ENCODE measurements at regions not wholly inside any gene's neighbourhood (a gene's known extent, or its start where the extent isn't known, plus 50 kb on each side); places are given as distances from the start of the nearest gene placed in this dataset.

DNA sequence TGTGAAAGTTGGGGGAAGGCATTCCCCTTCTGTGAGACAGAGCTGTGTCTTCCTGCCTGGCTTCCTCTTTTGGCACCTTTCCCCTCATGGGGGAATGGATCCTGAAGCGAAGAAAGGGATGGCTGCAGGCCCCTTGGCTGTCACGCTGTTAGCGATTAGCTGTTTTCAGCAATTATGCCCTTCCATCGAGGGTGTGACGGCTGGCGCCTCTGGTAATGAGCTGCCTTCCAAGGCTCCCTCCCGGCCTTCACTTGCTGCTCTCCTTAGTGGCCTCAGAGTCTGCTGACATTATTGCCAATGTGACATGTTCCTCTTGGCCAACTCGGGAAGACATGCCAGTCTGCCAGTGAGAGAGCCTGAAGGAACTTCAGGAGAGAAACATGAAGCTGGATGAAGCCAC lies 162.1 kb downstream of the ZIC5 start:
- no peak for TF ChIP-seq POLR2AphosphoS5 (IDR thresholded peaks at IDR 0.05; ENCODE audit: borderline replicate concordance, low read depth, low read length)
- TF ChIP-seq EZH2 (IDR thresholded peaks at IDR 0.05) = no peak

Measured in SK-N-MC (cell line).